K562 (cell line): ENCODE measurements at regions not wholly inside any gene's neighbourhood (a gene's known extent, or its start where the extent isn't known, plus 50 kb on each side); places are given as distances from the start of the nearest gene placed in this dataset.

Source experiments
- ATAC-seq: fragments of 200-7000 bp; cut with Tn5 transposase; 3 replicates; pipeline ENCODE4 v1.9.1; 2020; ENCODE audit warnings: moderate library complexity
- BruUV-seq: library from RNA; stranded (reverse); fragments of 400-500 nt; replicated peaks from 2 replicates; lab custom pipeline; 2021; lab: Mats Ljungman, UMichigan
- CTCF ChIA-PET: fragments of 300-600 bp; formaldehyde crosslinking; extraction: SDS; loops from one replicate; lab custom pipeline; 2021; ENCODE audit warnings: low intra/inter-chr PET ratio; lab: Yijun Ruan, JAX
- POLR2A ChIA-PET: fragments of 300-600, 350-650 bp; sonication (Branson Sonifier 250); formaldehyde crosslinking; extraction: SDS; loops from one replicate; lab custom pipeline; 2021; ENCODE audit warnings: antibody characterized with exemption, inconsistent platforms; lab: Yijun Ruan, JAX
- DNase-seq, 4 experiments: peaks; one replicate each; pipeline versions ENCODE4 v3.0.0 to v3.0.0-alpha.2; 2011 to 2018; ENCODE audit warnings: low spot score in 3 of 4, mixed read lengths in 3 of 4; ENCODE audit errors: extremely low read depth in 1 of 4
- FAIRE-seq: peaks from 2 replicates; lab custom pipeline; 2011; peaks lifted over from hg19 to GRCh38; lab: Jason Lieb, UNC
- H2AFZ ChIP-seq: 2 replicates; pipeline ENCODE4 v1.6.0; 2011; ENCODE audit warnings: low read depth, low read length, control low read depth, inconsistent platforms
- H3K27ac ChIP-seq: fragments of 200-600 bp; 3 replicates; pipeline ENCODE4 v1.8.0; 2011; ENCODE audit warnings: low read depth, mild to moderate bottlenecking, control low read depth, inconsistent platforms, low read length, moderate library complexity, mixed read lengths; ENCODE audit errors: extremely low read depth
- H3K27me3 ChIP-seq, 2 experiments: fragments of 300-600 bp in 1 of 2; 2 replicates in 1 of 2; 3 replicates in 1 of 2; pipeline versions ENCODE4 v1.6.0 to v1.8.0; 2011; ENCODE audit warnings: inconsistent platforms in 2 of 2, low read length in 2 of 2, mild to moderate bottlenecking in 1 of 2, mixed read lengths in 1 of 2, moderate library complexity in 1 of 2; ENCODE audit not compliant: control insufficient read depth in 2 of 2, insufficient read depth in 2 of 2
- H3K36me3 ChIP-seq: fragments of 300-600 bp; 3 replicates; pipeline ENCODE4 v1.8.0; 2011; ENCODE audit warnings: mild to moderate bottlenecking, low read length, inconsistent platforms; ENCODE audit not compliant: control insufficient read depth, insufficient read depth
- H3K4me1 ChIP-seq, 2 experiments: fragments of 200-600 bp in 1 of 2; replicated peaks in 1 of 2; 2 replicates in 1 of 2; 3 replicates in 1 of 2; pipeline versions ENCODE4 v1.5.1 to v1.8.0; 2011; ENCODE audit warnings: inconsistent platforms in 2 of 2, low read length in 2 of 2, mild to moderate bottlenecking in 1 of 2, mixed read lengths in 1 of 2, moderate library complexity in 1 of 2; ENCODE audit not compliant: control insufficient read depth in 2 of 2, insufficient read depth in 2 of 2
- H3K4me2 ChIP-seq: 2 replicates; pipeline ENCODE4 v1.6.1; 2011; ENCODE audit warnings: low read length, control low read depth, inconsistent platforms, mixed read lengths; ENCODE audit not compliant: insufficient read depth
- H3K4me3 ChIP-seq: fragments of 200-600 bp; sonication (generic), shearing (Covaris generic); 2 replicates; pipeline ENCODE4 v1.5.1; 2016; ENCODE audit warnings: control low read depth, inconsistent platforms
- H3K79me2 ChIP-seq: fragments of 200-600 bp; 3 replicates; pipeline ENCODE4 v1.8.0; 2011; ENCODE audit warnings: low read length, inconsistent platforms; ENCODE audit not compliant: control insufficient read depth, insufficient read depth
- H3K9ac ChIP-seq, 2 experiments: 2 replicates each; pipeline versions ENCODE4 v1.6.0 to v1.6.1; 2011; ENCODE audit warnings: low read depth in 2 of 2, low read length in 2 of 2, control low read depth in 1 of 2, inconsistent platforms in 1 of 2, mild to moderate bottlenecking in 1 of 2, mixed read lengths in 1 of 2; ENCODE audit not compliant: insufficient read depth in 1 of 2
- H3K9me1 ChIP-seq: one replicate; pipeline ENCODE4 v1.6.0; 2011; ENCODE audit warnings: inconsistent platforms, mild to moderate bottlenecking, low read length, moderate library complexity; ENCODE audit not compliant: control insufficient read depth, insufficient read depth
- H3K9me3 ChIP-seq: replicated peaks from 2 replicates; pipeline ENCODE4 v1.5.1; 2011; ENCODE audit warnings: low read depth, low read length, inconsistent platforms; ENCODE audit not compliant: control insufficient read depth, insufficient read depth
- H4K20me1 ChIP-seq: replicated peaks from 2 replicates; pipeline ENCODE4 v1.6.1; 2011; ENCODE audit warnings: low read length, inconsistent platforms, mixed read lengths; ENCODE audit not compliant: control insufficient read depth, insufficient read depth
- BCL6 ChIP-seq: fragments of 250-450 bp; sonication (Bioruptor Pico); IDR thresholded peaks from 2 replicates; pipeline ENCODE4 v1.4.0; 2020
- LCOR ChIP-seq: sonication (generic); formaldehyde crosslinking; IDR thresholded peaks from 2 replicates; pipeline ENCODE4 v1.8.0; 2022; ENCODE audit warnings: mild to moderate bottlenecking, missing genetic modification reagents
- MECOM ChIP-seq: fragments of 250-450 bp; sonication (Bioruptor Pico); IDR thresholded peaks from 2 replicates; pipeline ENCODE4 v1.8.0; 2022; ENCODE audit warnings: inconsistent platforms
- NFRKB ChIP-seq: fragments of 450-650 bp; IDR thresholded peaks from 2 replicates; pipeline ENCODE4 v1.6.1; 2016; ENCODE audit warnings: low read depth
- POLR2G ChIP-seq: fragments of 200-400 bp; formaldehyde crosslinking; IDR thresholded peaks from 2 replicates; pipeline ENCODE4 v1.6.1; 2017; ENCODE audit warnings: low read depth, mild to moderate bottlenecking, antibody characterized with exemption, low read length, moderate library complexity
- PPARD ChIP-seq: fragments of 250-450 bp; sonication (Bioruptor Pico); IDR thresholded peaks from 2 replicates; pipeline ENCODE4 v1.8.0; 2022; ENCODE audit warnings: inconsistent platforms, mild to moderate bottlenecking, moderate library complexity
- RCOR1 ChIP-seq, 2 experiments: IDR thresholded peaks; 2 replicates each; pipeline ENCODE4 v1.6.1; 2012; ENCODE audit warnings: low read depth in 2 of 2, low read length in 2 of 2, borderline replicate concordance in 1 of 2, improper control_type of control experiment in 1 of 2
- SRSF7 ChIP-seq: fragments of 200-400 bp; formaldehyde crosslinking; optimal IDR thresholded peaks from 2 replicates; pipeline ENCODE3; 2017; ENCODE audit warnings: mild to moderate bottlenecking, low read depth, low read length
- TAF7 ChIP-seq: fragments of 450-650 bp; IDR thresholded peaks from 2 replicates; pipeline ENCODE4 v1.6.1; 2016; ENCODE audit warnings: missing genetic modification characterization, missing compliant biosample characterization
- VEZF1 ChIP-seq: fragments of 200-800 bp; sonication (Bioruptor generic); IDR thresholded peaks from 2 replicates; pipeline ENCODE4 v1.6.1; 2017; ENCODE audit warnings: missing genetic modification characterization, missing compliant biosample characterization
- ZBTB49 ChIP-seq: sonication (generic); formaldehyde crosslinking; IDR thresholded peaks from 2 replicates; pipeline ENCODE4 v1.8.0; 2022; ENCODE audit warnings: missing genetic modification reagents, mild to moderate bottlenecking, borderline replicate concordance
- ZNF165 ChIP-seq: fragments of 250-450 bp; sonication (Bioruptor Pico); IDR thresholded peaks from 2 replicates; pipeline ENCODE4 v1.4.0; 2020; ENCODE audit warnings: borderline replicate concordance
- ZNF644 ChIP-seq: fragments of 200-800 bp; sonication (Bioruptor generic); IDR thresholded peaks from 2 replicates; pipeline ENCODE4 v1.6.1; 2016; ENCODE audit warnings: low read depth, missing genetic modification characterization, missing compliant biosample characterization
- ZNF76 ChIP-seq: fragments of 250-450 bp; sonication (Bioruptor Pico); IDR thresholded peaks from 2 replicates; pipeline ENCODE4 v1.4.0; 2020; ENCODE audit warnings: mild to moderate bottlenecking, moderate library complexity, borderline replicate concordance
- WGBS: fragments of 100-300 bp; shearing (Covaris generic); methylation state at CpG from one replicate; pipeline ENCODE4 v1.1.6; 2016; ENCODE audit warnings: low coverage, mixed read lengths; ENCODE audit not compliant: insufficient coverage; ENCODE audit errors: missing lambda C conversion rate; 5-methylcytosine and 5-hydroxymethylcytosine counted together
- in situ Hi-C: fragments of 300-500 bp; cut with MboI; formaldehyde crosslinking; loops from 4 replicates; pipeline ENCODE4 v1.15.0; 2018; ENCODE audit warnings: inconsistent platforms, mixed read lengths
- intact Hi-C: fragments of 100-400 bp; cut with micrococcal nuclease; formaldehyde crosslinking; loops from 2 replicates; pipeline ENCODE4 v1.14.2; 2022

GRCh38 chr7:9283246-9283645 lies 849.8 kb downstream of the NXPH1 start:
- no peak overlapping the region for H2AFZ ChIP-seq
- no peak overlapping the region for H3K9ac ChIP-seq
- no peaks in the 10 kb centered on the region for H3K36me3 ChIP-seq
- H3K4me3 ChIP-seq, result no peak overlapping the region
- CTCF ChIA-PET, result no interaction called here
- H3K27me3 ChIP-seq, result no peaks in the 10 kb centered on the region
- TF ChIP-seq NFRKB, result no peak
- TF ChIP-seq ZNF644 (tag), result no peak
- no peak for TF ChIP-seq ZNF165 (CRISPR knock-in tag)
- no peak for TF ChIP-seq ZNF76
- no peak for TF ChIP-seq MECOM (CRISPR knock-in tag)
- TF ChIP-seq, all 486 proteins: peak for 0
- H3K9me3 ChIP-seq, result no peaks in the 10 kb centered on the region
- H4K20me1 ChIP-seq, result no peaks in the 10 kb centered on the region
- no peaks in the 10 kb centered on the region for H3K79me2 ChIP-seq
- no peak overlapping the region for H3K27ac ChIP-seq
- BruUV-seq, result no TSS peak
- DNase-seq (no peak), ATAC-seq (no peak), FAIRE-seq (no peak)
- no peaks in the 10 kb centered on the region for H3K4me1 ChIP-seq
- 5% methylated on average over 2 of the region's 2 CpGs for WGBS
- no peaks in the 10 kb centered on the region for H3K9me1 ChIP-seq
- POLR2A ChIA-PET, result no interaction called here
- H3K4me2 ChIP-seq, result no peak overlapping the region
- in situ Hi-C loops (no loop called here), intact Hi-C loops (no loop called here)

GRCh38 chr7:9302436-9302835 lies 869.0 kb downstream of the NXPH1 start:
- Histone ChIP-seq H3K9me3 (no peaks in the 10 kb centered on the region), H2AFZ (no peak overlapping the region), H3K36me3 (no peaks in the 10 kb centered on the region), H3K4me3 (no peak overlapping the region), H4K20me1 (no peaks in the 10 kb centered on the region), H3K79me2 (no peaks in the 10 kb centered on the region), H3K27ac (no peak overlapping the region), H3K9ac (no peak overlapping the region), H3K27me3 (no peaks in the 10 kb centered on the region), H3K4me2 (no peak overlapping the region), H3K9me1 (no peaks in the 10 kb centered on the region), H3K4me1 (no peaks in the 10 kb centered on the region)
- ChIA-PET POLR2A (no interaction called here), CTCF (no interaction called here)
- ATAC-seq (no peak), FAIRE-seq (no peak), DNase-seq (no peak)
- in situ Hi-C loops (no loop called here), intact Hi-C loops (no loop called here)
- BruUV-seq, result no TSS peak
- 3% methylated on average over 4 of the region's 4 CpGs for WGBS
- TF ChIP-seq POLR2G, result no peak
- no peak for TF ChIP-seq PPARD (CRISPR knock-in tag)
- no peak for TF ChIP-seq LCOR (CRISPR knock-in tag)
- no peak for TF ChIP-seq TAF7
- TF ChIP-seq ZBTB49 (CRISPR knock-in tag), result no peak
- TF ChIP-seq VEZF1 (CRISPR knock-in tag), result no peak
- no peak for TF ChIP-seq BCL6
- no peak for TF ChIP-seq RCOR1 (IDR thresholded peaks at IDR 0.05; ENCODE audit: borderline replicate concordance in 1 of 2, low read depth in 2 of 2, low read length in 2 of 2)
- no peak for TF ChIP-seq SRSF7
